ENCODE measurements at regions not wholly inside any gene's neighbourhood (a gene's known extent, or its start where the extent isn't known, plus 50 kb on each side); places are given as distances from the start of the nearest gene placed in this dataset.

DNA sequence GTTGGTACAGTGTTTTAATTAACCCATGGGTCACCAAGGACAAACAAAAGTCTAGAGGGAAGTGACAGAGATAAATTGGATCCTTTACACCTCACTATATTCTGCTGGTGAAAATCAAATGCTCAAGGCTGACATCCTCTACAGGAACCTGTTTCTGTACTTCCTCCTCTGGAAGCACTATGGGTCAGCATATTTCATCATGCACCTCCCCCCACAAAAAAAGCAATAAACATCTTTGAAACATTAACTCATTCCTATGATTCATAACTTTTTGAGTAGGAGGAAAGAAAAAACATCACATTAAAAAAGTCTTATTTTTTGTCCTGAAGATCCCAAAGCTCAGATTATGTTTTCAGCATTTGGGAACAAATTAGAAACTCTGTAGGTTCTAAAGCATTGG is 588.3 kb upstream of the SGCG start:
- H3K4me3 ChIP-seq (replicated peaks; ENCODE audit: low read depth, low read length) = no peak overlapping the region
- TF ChIP-seq, protein P1, sequence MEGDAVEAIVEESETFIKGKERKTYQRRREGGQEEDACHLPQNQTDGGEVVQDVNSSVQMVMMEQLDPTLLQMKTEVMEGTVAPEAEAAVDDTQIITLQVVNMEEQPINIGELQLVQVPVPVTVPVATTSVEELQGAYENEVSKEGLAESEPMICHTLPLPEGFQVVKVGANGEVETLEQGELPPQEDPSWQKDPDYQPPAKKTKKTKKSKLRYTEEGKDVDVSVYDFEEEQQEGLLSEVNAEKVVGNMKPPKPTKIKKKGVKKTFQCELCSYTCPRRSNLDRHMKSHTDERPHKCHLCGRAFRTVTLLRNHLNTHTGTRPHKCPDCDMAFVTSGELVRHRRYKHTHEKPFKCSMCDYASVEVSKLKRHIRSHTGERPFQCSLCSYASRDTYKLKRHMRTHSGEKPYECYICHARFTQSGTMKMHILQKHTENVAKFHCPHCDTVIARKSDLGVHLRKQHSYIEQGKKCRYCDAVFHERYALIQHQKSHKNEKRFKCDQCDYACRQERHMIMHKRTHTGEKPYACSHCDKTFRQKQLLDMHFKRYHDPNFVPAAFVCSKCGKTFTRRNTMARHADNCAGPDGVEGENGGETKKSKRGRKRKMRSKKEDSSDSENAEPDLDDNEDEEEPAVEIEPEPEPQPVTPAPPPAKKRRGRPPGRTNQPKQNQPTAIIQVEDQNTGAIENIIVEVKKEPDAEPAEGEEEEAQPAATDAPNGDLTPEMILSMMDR (IDR thresholded peaks at IDR 0.05; ENCODE audit: low read length, missing control alignments) = no peak
- DNase-seq (ENCODE audit: low read depth) = no peak

DNA sequence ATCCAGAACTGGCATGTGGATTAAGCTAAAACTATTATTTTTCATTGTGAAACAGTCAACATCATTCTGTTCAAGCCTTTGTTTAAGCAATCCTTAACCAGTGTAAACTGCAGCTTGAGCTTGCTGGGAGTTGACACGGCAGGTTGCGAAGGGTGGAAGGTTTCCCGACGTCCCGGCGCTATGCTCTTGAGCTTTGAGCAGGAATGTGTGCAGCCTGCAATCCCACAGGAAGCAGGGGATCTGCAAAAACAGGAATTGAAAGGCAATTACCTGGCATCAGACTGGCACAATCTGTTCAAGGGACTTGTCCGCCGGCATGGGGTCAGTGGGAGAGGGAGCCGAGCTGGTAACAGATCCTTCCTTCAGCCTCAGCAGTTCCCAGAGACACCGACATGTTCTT is 586.7 kb upstream of the SGCG start:
- no peak overlapping the region for H3K4me3 ChIP-seq (replicated peaks; ENCODE audit: low read depth, low read length)
- DNase-seq (ENCODE audit: low read depth) = no peak
- TF ChIP-seq, protein P1 (IDR thresholded peaks at IDR 0.05; ENCODE audit: low read length, missing control alignments) = no peak

DNA sequence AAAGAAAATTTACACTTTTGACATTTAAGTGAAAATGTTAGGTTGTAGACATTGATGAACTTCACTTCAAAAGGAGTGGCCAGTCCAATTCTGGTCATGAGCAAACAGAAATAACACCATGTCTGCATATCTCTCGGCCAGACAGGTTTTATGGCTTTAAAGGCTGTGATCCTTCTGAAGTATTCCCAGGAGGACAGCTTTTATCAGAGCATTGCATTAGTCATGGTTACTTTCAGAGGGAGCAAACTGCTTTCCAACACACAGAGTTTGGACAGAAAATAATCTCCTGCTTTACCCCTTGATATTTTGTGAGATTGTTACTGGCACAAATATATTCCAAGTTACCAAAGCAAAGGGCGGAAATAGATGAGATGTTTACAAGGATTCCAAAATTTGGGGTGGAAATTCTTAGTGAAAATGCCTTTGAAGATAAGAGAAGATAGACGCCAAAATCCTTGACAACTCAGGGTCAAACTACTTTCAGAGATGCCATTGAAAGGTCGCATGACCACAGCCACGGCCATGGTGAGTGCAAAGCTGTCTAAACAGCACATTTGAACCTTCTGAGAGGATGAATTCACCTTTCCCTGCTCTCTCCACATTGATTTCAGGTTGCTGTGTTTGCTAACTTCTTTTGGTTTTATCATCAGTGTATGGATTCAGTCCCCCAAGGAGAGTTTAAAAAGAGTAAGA is 584.5 kb upstream of the SGCG start:
- DNase-seq (ENCODE audit: low read depth) = no peak
- TF ChIP-seq, protein P1 (IDR thresholded peaks at IDR 0.05; ENCODE audit: low read length, missing control alignments) = no peak
- H3K4me3 ChIP-seq (replicated peaks; ENCODE audit: low read depth, low read length) = no peak overlapping the region

DNA sequence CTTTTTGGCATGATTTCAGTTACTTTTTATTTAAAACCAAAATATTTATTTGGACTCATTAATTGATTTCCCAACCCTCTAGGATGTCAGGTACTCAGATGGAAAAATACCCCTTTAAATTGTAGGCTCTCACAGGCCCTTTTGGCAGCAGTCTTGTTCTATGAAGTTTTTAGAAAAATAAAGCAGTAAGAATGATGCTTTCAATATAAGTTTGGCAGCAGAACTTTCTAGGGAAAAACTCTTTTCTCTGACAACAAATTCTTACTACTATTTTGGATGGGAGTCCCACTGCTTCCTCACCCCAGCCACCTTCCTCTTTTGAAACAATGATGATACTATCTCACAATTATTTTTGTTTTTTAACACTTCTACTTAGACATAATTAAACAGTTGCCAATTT is 581.6 kb upstream of the SGCG start:
- TF ChIP-seq, protein P1 (IDR thresholded peaks at IDR 0.05; ENCODE audit: low read length, missing control alignments) = no peak
- no peak overlapping the region for H3K4me3 ChIP-seq (replicated peaks; ENCODE audit: low read depth, low read length)
- DNase-seq (ENCODE audit: low read depth) = no peak

DNA sequence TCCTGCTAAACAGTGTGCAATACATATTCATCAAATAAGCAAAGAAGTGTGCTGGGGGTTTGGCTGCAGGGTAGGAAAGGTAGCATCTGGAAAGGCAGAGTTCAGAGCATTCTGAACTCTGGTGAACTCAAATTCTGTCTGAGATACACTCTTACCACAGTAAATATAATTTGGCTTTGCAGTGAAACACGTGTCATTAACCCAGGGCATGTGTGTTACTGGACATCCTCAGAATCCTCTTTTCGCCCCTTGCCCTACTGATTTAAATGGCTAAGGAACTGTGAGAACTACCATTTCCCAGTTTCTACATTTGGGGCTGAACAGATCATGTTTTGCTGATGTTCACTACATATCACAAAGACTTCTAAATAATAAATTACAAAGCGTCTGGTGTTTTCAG is 562.8 kb upstream of the SGCG start:
- TF ChIP-seq, protein P1 (IDR thresholded peaks at IDR 0.05; ENCODE audit: low read length, missing control alignments) = no peak
- no peak overlapping the region for H3K4me3 ChIP-seq (replicated peaks; ENCODE audit: low read depth, low read length)
- no peak for DNase-seq (ENCODE audit: low read depth)

DNA sequence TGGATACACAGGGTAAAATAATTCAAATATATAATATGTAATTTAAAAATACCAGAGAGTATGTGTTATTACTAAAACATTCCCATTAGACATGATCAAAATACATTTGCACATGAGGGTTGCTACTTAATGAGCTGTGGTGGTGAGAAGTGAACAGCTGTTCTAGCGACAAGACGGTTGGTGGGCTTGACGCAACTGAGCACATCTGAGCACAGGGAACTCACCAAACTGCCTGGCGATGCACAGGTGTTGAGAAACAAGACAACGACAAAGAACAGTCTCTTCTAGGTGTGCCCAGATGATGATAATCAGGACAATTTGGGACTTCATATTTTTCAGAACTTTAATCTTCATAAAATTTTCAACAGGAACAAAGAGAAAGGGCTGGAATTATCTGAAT is 555.1 kb upstream of the SGCG start:
- TF ChIP-seq, protein P1 (IDR thresholded peaks at IDR 0.05; ENCODE audit: low read length, missing control alignments) = no peak
- no peak overlapping the region for H3K4me3 ChIP-seq (replicated peaks; ENCODE audit: low read depth, low read length)
- no peak for DNase-seq (ENCODE audit: low read depth)

DNA sequence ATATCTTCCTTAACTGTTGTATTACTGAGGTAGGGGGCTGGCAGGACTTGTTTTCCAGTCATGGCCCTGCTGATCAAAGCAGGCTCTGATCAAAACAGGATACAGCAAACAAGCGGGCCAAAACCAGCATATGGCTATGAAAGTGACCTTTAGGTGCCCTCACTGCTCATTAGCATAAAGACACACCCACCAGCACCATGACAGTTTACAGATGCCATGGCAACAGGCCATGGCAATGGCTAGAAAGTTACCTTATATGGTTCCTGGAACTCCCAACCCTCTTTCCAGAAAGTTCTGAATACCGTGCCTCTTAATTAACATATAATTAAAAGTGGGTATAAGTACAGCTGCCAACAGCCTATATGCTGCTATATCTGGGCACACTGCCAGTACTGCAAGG is 551.4 kb upstream of the SGCG start:
- DNase-seq (ENCODE audit: low read depth) = no peak
- H3K4me3 ChIP-seq (replicated peaks; ENCODE audit: low read depth, low read length) = no peak overlapping the region
- TF ChIP-seq, protein P1 (IDR thresholded peaks at IDR 0.05; ENCODE audit: low read length, missing control alignments) = no peak
